H9 (cell line): ENCODE measurements at regions not wholly inside any gene's neighbourhood (a gene's known extent, or its start where the extent isn't known, plus 50 kb on each side); places are given as distances from the start of the nearest gene placed in this dataset.

Experiments used
- DNase-seq: peaks from one replicate; pipeline ENCODE4 v3.0.0-alpha.2; 2017
- H2AFZ ChIP-seq: one replicate; pipeline ENCODE4 v1.6.1; 2013; ENCODE audit warnings: mild to moderate bottlenecking, low read length, control low read depth, moderate library complexity
- H2AK5ac ChIP-seq: 2 replicates; pipeline ENCODE4 v1.6.1; 2013; ENCODE audit warnings: low read length, control low read depth, mixed read lengths; ENCODE audit not compliant: insufficient read length
- H2BK120ac ChIP-seq: one replicate; pipeline ENCODE4 v1.6.1; 2013; ENCODE audit warnings: low read depth, mild to moderate bottlenecking, low read length, control low read depth, inconsistent platforms; ENCODE audit not compliant: poor library complexity, severe bottlenecking
- H2BK12ac ChIP-seq: 2 replicates; pipeline ENCODE4 v1.6.1; 2013; ENCODE audit warnings: low read length, control low read depth, mixed read lengths, low read depth; ENCODE audit not compliant: insufficient read length
- H2BK15ac ChIP-seq: 2 replicates; pipeline ENCODE4 v1.6.1; 2013; ENCODE audit warnings: low read depth, low read length, control low read depth
- H2BK20ac ChIP-seq: one replicate; pipeline ENCODE4 v1.6.1; 2013; ENCODE audit warnings: low read depth, mild to moderate bottlenecking, low read length, control low read depth, inconsistent platforms; ENCODE audit not compliant: poor library complexity, severe bottlenecking
- H2BK5ac ChIP-seq: 2 replicates; pipeline ENCODE4 v1.6.1; 2013; ENCODE audit warnings: low read length, control low read depth, mixed read lengths; ENCODE audit not compliant: insufficient read length
- H3K14ac ChIP-seq: 2 replicates; pipeline ENCODE4 v1.6.1; 2013; ENCODE audit warnings: low read length, control low read depth; ENCODE audit not compliant: insufficient read depth
- H3K18ac ChIP-seq: 2 replicates; pipeline ENCODE4 v1.6.1; 2013; ENCODE audit warnings: low read depth, mild to moderate bottlenecking, mixed read lengths, low read length, control low read depth; ENCODE audit not compliant: insufficient read length
- H3K23ac ChIP-seq: 2 replicates; pipeline ENCODE4 v1.6.1; 2013; ENCODE audit warnings: low read length, control low read depth, mixed read lengths, low read depth; ENCODE audit not compliant: insufficient read length
- H3K23me2 ChIP-seq: 2 replicates; pipeline ENCODE4 v1.6.1; 2013; ENCODE audit warnings: low read depth, mild to moderate bottlenecking, mixed read lengths, low read length, control low read depth; ENCODE audit not compliant: insufficient read length, poor library complexity, severe bottlenecking
- H3K27ac ChIP-seq: 2 replicates; pipeline ENCODE4 v1.5.1; 2013; ENCODE audit warnings: low read length, control low read depth, mixed read lengths, low read depth; ENCODE audit not compliant: insufficient read length
- H3K27me3 ChIP-seq: 2 replicates; pipeline ENCODE4 v1.6.1; 2013; ENCODE audit warnings: low read length, control low read depth, inconsistent platforms; ENCODE audit not compliant: insufficient read depth
- H3K4ac ChIP-seq: 2 replicates; pipeline ENCODE4 v1.6.1; 2013; ENCODE audit warnings: low read depth, mild to moderate bottlenecking, control low read depth, inconsistent platforms, low read length, moderate library complexity
- H3K4me1 ChIP-seq: 2 replicates; pipeline ENCODE4 v1.6.1; 2013; ENCODE audit warnings: low read length, control low read depth, inconsistent platforms; ENCODE audit not compliant: insufficient read depth
- H3K4me2 ChIP-seq: 2 replicates; pipeline ENCODE4 v1.6.1; 2013; ENCODE audit warnings: low read length, control low read depth, mixed read lengths; ENCODE audit not compliant: insufficient read length, insufficient read depth
- H3K56ac ChIP-seq: 2 replicates; pipeline ENCODE4 v1.6.1; 2013; ENCODE audit warnings: low read depth, mild to moderate bottlenecking, mixed read lengths, low read length, control low read depth; ENCODE audit not compliant: insufficient read length
- H3K79me1 ChIP-seq: 2 replicates; pipeline ENCODE4 v1.6.1; 2013; ENCODE audit warnings: low read depth, mild to moderate bottlenecking, moderate library complexity, low read length, control low read depth, inconsistent platforms; ENCODE audit not compliant: insufficient read depth, poor library complexity, severe bottlenecking
- H3K79me2 ChIP-seq: 2 replicates; pipeline ENCODE4 v1.6.1; 2013; ENCODE audit warnings: low read length, control low read depth, inconsistent platforms; ENCODE audit not compliant: insufficient read depth
- H3K9ac ChIP-seq: 2 replicates; pipeline ENCODE4 v1.6.1; 2013; ENCODE audit warnings: low read length, control low read depth, mixed read lengths; ENCODE audit not compliant: insufficient read length; ENCODE audit errors: extremely low read depth
- H3K9me3 ChIP-seq: one replicate; pipeline ENCODE4 v1.6.1; 2013; ENCODE audit warnings: low read depth, low read length, inconsistent platforms; ENCODE audit not compliant: control insufficient read depth
- H3T11ph ChIP-seq: one replicate; pipeline ENCODE4 v1.6.1; 2013; ENCODE audit warnings: mild to moderate bottlenecking, low read length, control low read depth, inconsistent platforms
- H4K20me1 ChIP-seq: one replicate; pipeline ENCODE4 v1.6.1; 2013; ENCODE audit not compliant: control insufficient read depth, insufficient read length, insufficient read depth
- H4K5ac ChIP-seq: 2 replicates; pipeline ENCODE4 v1.6.1; 2013; ENCODE audit warnings: low read depth, mild to moderate bottlenecking, mixed read lengths, low read length, control low read depth; ENCODE audit not compliant: insufficient read length
- H4K8ac ChIP-seq: replicated peaks from 2 replicates; pipeline ENCODE4 v1.6.1; 2013; ENCODE audit warnings: low read length, control low read depth, mixed read lengths, low read depth; ENCODE audit not compliant: insufficient read length
- H4K91ac ChIP-seq: 2 replicates; pipeline ENCODE4 v1.6.1; 2013; ENCODE audit warnings: low read depth, mild to moderate bottlenecking, moderate library complexity, mixed read lengths, low read length, control low read depth; ENCODE audit not compliant: insufficient read length
- H3K27ac Mint-ChIP-seq, 3 experiments: 2 replicates in 2 of 3; 3 replicates in 1 of 3; pipeline ENCODE4 v1.8.0; 2020 to 2021; ENCODE audit warnings: mixed read lengths in 3 of 3, mild to moderate bottlenecking in 1 of 3, moderate library complexity in 1 of 3
- H3K27me3 Mint-ChIP-seq: 2 replicates; pipeline ENCODE4 v1.8.0; 2021; ENCODE audit warnings: low read depth, mild to moderate bottlenecking, moderate library complexity, mixed read lengths
- H3K36me3 Mint-ChIP-seq, 3 experiments: 2 replicates in 2 of 3; 3 replicates in 1 of 3; pipeline ENCODE4 v1.8.0; 2020 to 2021; ENCODE audit warnings: low read depth in 3 of 3, mixed read lengths in 3 of 3; ENCODE audit not compliant: insufficient read depth in 1 of 3
- H3K4me1 Mint-ChIP-seq, 2 experiments: 2 replicates each; pipeline ENCODE4 v1.8.0; 2020; ENCODE audit warnings: mixed read lengths in 2 of 2
- H3K4me3 Mint-ChIP-seq, 2 experiments: 2 replicates in 1 of 2; 3 replicates in 1 of 2; pipeline ENCODE4 v1.8.0; 2020 to 2021; ENCODE audit warnings: mild to moderate bottlenecking in 2 of 2, mixed read lengths in 2 of 2, moderate library complexity in 1 of 2
- H3K9me3 Mint-ChIP-seq, 2 experiments: 2 replicates in 1 of 2; 3 replicates in 1 of 2; pipeline ENCODE4 v1.8.0; 2020; ENCODE audit warnings: mild to moderate bottlenecking in 2 of 2, mixed read lengths in 2 of 2, moderate library complexity in 1 of 2
- CTCF ChIP-seq: fragments of 200-600 bp; sonication (generic); conservative IDR thresholded peaks from 3 replicates; pipeline ENCODE4 v1.8.0; 2021; ENCODE audit warnings: antibody characterized with exemption, mild to moderate bottlenecking
- WGBS: extraction: QIAGEN DNeasy Blood & Tissue Kit; methylation state at CpG from one replicate; pipeline ENCODE4 v1.1.7; 2013; ENCODE audit warnings: missing lambda C conversion rate, low lambda C conversion rate, mixed read lengths; ENCODE audit not compliant: insufficient read length; ENCODE audit errors: extremely low coverage; 5-methylcytosine and 5-hydroxymethylcytosine counted together

- H3K27me3 Mint-ChIP-seq = peaks cover 29% of the 10 kb centered on the region
- no peak overlapping the region for H2BK5ac ChIP-seq
- no peak for DNase-seq
- no peaks in the 10 kb centered on the region for H3K36me3 Mint-ChIP-seq
- no peaks in the 10 kb centered on the region; a peak in 1 of 5 replicates for H3K9me3 Mint-ChIP-seq
- H2BK120ac ChIP-seq = no peak overlapping the region
- no peak for TF ChIP-seq CTCF
- no peak overlapping the region for H4K8ac ChIP-seq
- no peak overlapping the region for H3K23ac ChIP-seq
- H2BK15ac ChIP-seq = no peak overlapping the region
- no peak overlapping the region for H3K27ac ChIP-seq
- H3K4ac ChIP-seq = no peak overlapping the region
- no peak overlapping the region for H2BK12ac ChIP-seq
- H3K56ac ChIP-seq = no peak overlapping the region
- H4K5ac ChIP-seq = no peak overlapping the region
- H3K4me1 Mint-ChIP-seq = peaks cover 11 to 14% of the 10 kb centered on the region in 2 experiments
- no peak overlapping the region for H3T11ph ChIP-seq
- no peaks in the 10 kb centered on the region for H3K23me2 ChIP-seq
- no peaks in the 10 kb centered on the region for H3K79me1 ChIP-seq
- no peak overlapping the region for H4K91ac ChIP-seq
- H3K18ac ChIP-seq = no peak overlapping the region
- no peaks in the 10 kb centered on the region for H3K27me3 ChIP-seq
- H3K79me2 ChIP-seq = no peaks in the 10 kb centered on the region
- H4K20me1 ChIP-seq = no peaks in the 10 kb centered on the region
- H3K9ac ChIP-seq = no peak overlapping the region
- WGBS = no CpG with 5 or more reads among the region's 5 CpGs
- no peak overlapping the region for H2AFZ ChIP-seq
- no peaks in the 10 kb centered on the region for H3K4me1 ChIP-seq
- no peak overlapping the region for H3K4me2 ChIP-seq
- no peak overlapping the region for H2BK20ac ChIP-seq
- H3K14ac ChIP-seq = no peak overlapping the region
- H3K4me3 Mint-ChIP-seq = no peak overlapping the region
- H3K27ac Mint-ChIP-seq = no peak overlapping the region
- H3K9me3 ChIP-seq = no peaks in the 10 kb centered on the region
- H2AK5ac ChIP-seq = no peak overlapping the region
Observed at GRCh38 chr5:152511120-152511519, 106.0 kb upstream of the NMUR2 start.
